Amniotic epithelial cell (primary cell): ENCODE measurements at regions not wholly inside any gene's neighbourhood (a gene's known extent, or its start where the extent isn't known, plus 50 kb on each side); places are given as distances from the start of the nearest gene placed in this dataset.
"Not testable (repeated sequence)": the region's sequence is repeated elsewhere in the genome, so short reads cannot be mapped to it uniquely, and the experiment has no call there.

Experiments used
- DNase-seq: peaks from one replicate; pipeline ENCODE4 v3.0.0-alpha.2; 2010; ENCODE audit warnings: low read depth

DNA sequence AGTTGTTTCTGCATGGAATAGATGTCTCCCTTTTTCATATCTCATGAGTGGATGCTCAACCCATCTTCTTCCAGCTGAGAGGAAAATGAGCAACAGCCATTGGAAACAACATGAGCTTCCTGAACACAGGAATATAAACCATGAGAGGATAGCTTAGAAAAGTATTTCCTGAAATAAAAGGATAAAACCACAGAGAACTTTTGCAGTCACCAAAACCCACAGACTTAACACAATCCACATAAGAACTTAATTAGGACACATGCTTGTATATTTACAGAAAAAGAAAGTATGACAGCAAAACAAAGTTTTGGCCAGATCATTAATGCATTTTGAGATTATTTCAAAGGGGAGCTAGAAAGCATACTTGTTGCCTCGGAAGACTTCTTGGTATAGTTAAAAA is 180.5 kb upstream of the RASGRP1 start:
- DNase-seq, result no peak

DNA sequence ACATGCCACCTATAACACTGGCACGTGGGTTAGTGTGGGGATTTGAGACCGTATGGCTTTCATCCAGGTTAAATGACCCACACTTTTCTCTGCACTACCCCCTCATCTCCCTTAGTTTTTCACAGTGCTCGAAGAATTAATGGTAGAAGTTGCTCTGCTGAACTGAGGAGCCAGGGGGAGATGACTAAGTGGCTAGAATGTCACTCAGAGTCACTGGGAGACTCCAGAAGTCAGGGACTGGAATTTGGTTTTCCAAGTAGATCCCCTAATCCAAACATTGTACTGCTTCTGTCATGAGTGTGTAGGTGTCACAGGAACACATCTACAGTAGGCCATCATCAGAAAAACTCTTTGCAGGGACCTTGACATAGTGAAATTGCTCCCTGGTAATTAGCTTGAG is 181.0 kb upstream of the RASGRP1 start:
- DNase-seq, result no peak

DNA sequence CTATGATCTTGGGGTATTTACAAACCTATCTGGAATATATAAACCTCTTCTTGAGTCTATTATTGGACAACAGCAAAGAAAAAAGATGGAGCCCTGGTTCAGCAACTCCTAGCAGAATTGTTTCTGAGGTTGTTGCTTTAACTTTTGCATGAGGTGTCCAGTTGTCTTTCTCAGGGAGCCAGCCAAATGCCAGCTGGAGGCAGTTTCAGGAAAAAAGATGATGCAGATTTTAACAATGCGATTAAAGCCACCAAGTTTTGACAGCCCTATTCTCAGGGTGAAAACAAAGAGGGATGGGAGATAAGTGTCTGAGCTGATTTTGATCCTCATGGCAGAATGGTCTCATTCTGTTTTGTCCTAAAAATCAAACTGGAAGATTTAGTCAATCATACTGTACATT is 181.6 kb upstream of the RASGRP1 start:
- DNase-seq, result no peak

DNA sequence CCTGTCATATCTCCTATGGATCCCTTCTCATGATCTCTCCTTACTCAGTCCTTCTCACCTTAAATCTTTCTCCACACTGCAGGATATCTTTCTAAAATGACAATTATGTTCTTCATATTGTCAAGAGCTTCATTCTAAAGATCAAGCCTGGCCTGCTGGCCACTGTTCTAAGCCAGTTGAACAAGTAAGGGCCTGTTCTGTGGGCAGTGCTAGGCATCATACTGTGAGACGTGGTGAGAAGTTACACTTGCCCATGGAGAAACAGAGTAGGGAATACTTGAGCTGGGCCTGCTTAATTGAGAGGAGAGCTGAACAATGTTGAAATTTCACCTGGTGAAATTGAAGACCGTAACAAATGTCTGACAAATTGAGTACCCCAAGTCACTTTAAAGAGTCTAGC is 184.1 kb upstream of the RASGRP1 start:
- no peak for DNase-seq

DNA sequence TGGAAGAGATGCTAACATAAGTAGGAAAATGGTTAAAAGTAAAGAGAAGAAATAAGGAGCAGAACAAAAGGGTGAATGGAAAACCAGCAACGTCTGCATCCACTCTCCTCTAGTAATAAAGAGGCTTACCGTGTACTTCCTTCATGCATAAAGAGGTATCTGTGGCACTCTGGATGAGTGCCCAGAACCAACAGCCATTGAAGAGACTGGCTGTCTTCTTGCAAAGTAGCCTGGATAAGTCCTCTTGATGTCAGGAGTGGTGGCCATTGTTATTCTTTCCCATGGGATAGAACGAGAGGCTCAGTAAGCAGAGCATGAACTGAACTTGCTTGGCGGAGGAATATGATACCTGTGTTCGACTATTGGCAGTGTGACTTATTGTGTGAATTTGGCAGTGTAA is 186.2 kb upstream of the RASGRP1 start:
- DNase-seq, result no peak

DNA sequence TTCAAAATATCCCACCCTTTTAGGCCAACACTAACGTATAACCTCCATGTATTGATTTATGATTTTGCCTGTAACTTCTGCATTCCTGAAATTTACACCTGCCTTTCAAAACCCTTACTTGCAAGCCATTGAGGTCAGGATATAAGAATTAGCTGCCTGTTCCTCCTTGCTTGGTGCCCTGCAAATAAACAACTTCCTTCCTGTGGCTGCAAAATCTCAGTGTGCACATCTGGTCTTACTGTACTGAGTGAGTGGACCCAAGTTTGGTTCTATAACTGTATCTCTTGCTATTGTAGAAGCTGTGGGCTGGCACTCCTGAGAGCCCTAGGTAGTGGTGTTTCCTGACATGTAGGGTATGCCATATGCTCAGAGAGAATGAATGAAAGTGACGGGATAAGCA is 191.1 kb upstream of the RASGRP1 start:
- DNase-seq, result no peak

DNA sequence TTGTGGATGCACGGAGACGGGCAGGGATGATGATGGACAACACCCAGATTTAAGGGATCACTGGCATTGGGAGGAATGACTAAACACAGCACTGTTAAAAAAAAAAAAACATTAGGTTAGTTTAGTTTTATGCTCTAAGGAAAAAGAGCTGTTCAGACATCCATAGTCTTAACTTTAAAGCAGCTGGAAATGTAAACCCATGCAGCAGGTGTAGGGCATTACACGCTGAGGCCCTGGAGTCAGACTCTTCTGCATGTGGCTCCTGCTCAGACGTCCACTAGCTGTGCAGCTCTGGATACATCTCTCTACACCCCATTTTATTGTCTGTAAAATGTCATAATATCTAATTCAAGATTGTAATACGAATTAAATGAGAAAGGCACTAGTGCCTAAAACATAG is 191.8 kb upstream of the RASGRP1 start:
- no peak for DNase-seq

DNA sequence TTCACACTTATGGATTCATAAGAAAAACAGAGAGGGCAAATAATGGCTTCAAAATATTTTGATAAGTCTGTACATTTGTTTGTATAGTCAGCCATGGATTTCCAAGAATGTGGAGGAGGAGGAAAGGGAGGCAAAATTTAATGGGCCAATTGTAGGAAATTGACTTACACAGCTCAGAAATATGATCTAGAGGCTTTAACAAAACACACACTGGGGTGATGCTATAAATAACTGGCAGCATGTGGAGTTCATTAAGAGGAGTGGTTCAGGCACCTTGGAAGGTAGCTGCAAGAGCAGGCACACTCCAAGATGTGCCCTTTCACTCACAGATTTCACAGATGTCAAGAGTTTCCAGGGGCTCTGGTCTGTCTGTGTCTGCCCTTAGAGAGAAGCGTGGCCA is 193.4 kb upstream of the RASGRP1 start:
- peak; percentile 15 for DNase-seq

DNA sequence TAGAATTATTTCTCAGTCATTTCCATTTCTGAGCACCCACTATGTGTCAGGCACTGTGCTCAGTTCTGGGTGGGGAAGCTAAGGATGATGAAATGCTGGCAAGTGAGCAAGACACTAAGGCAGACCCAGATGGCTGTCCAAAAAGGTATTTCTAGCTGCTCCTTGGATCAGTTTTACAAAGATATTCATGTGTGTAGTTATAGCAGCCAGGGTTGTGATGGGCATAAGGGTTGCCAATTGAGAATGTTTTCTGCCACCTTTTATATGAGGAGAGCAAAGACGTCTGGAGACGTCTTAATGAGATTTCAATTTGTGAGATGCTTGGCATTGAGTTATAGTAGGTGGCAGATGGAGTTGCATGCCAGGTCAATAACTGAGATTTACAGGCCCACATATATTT is 197.1 kb upstream of the RASGRP1 start:
- DNase-seq, result no peak

DNA sequence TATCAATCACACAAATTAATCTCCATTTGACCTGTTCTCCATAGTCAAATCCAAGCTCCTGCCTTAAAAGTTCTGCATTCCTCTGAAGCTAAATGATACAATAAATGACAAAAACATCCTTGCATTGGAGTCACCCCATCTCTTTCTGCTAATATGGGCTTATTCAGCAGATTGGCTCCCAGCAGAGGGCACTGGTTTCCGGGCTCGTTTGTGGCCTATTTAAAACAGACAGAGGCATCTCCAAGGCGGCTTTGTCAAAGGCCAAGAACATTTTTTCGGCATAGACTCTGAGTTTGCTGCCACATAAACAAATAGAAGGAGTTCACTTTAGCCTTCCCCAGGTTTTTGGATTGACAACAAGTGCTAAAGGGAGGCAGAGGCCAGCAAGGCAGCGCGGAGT is 204.4 kb upstream of the RASGRP1 start:
- DNase-seq, result peak; percentile 19

DNA sequence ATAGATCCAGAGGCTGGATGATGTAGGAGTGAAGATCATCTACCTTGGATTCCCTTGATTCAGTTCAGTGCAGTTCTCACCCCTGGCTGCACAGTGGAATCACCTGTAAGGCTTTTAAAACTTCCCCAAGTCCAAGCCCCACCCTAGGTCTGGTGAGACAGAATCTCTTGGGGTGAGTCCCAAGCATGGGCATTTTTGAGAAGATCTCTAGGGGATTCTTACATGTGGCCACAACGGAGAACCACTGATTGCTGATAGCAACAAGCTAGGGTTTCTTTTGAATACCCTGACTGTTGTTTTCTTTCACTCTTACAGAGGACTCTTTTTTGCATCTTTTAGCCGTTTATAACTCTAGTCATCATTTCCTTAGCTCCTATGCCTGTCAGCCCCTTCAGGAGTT is 204.9 kb upstream of the RASGRP1 start:
- no peak for DNase-seq

DNA sequence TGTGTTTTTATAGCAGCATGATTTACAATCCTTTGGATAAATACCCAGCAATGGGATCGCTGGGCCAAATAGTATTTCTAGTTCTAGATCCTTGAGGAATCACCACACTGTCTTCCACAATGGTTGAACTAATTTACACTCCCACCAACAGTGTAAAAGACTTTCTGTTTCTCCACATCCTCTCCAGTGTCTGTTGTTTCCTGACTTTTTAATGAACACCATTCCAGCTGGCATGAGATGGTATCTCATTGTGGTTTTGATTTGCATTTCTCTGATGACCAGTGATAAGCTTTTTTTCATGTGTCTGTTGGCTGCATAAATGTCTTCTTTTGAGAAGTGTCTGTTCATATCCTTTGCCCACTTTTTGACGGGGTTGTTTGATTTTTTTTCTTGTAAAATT is 209.5 kb upstream of the RASGRP1 start:
- DNase-seq, result not testable (repeated sequence)

DNA sequence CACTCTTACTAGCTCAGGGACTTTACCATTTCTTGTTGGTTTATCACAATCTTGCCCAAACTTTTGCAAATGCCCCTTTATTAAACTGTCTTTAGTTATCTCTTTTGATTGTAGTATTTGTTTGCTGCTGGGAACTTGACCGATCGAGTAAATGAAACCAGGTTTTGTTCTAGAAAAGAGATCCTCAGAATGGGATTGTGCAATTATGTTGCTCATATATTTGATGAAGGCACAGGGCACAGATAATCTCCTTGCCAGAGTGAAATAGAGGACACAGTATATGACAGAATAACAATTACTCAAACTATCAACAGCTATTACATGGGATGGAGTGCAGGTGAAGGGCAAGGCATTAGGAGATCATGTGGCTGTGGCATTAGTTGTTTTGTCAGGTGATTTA is 216.6 kb upstream of the RASGRP1 start:
- DNase-seq, result peak; percentile 60

DNA sequence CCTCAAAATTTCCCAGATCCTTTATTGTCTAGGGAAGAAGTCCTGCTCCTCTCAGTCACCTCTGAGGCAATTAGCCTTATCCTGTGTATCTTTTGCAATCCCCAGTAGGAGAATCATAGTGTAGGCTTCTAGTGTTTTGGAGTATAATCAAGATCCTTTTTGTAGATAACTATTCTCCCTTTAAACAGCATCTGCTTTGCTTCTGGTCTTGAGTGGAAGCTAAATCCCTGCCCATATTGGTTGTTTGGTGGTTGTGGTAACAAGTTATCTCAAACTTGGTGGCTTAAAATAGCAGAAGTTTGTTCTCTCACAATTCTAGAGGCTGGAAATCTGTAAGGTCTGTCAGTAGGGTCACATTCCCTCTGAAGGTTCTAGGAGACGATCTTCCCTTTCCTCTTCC is 217.5 kb upstream of the RASGRP1 start:
- DNase-seq, result peak; percentile 69

DNA sequence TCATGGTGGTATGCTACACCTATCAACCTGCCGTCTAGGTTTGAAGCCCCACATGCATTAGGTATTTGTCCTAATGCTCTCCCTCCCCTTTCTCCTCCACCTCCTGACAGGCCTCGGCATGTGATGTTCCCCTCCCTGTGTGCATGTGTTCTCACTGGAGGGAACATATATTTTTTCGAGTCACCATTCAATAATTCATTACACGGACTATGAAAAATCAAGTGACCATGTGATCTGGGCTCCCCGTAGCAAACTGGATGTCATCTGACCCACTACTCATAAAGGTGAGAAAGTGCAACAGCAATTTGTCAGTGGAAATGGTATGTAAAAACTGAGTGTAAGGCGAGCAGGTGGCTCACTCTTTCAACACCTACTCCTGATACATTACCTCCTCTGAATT is 224.3 kb upstream of the RASGRP1 start:
- DNase-seq, result no peak

DNA sequence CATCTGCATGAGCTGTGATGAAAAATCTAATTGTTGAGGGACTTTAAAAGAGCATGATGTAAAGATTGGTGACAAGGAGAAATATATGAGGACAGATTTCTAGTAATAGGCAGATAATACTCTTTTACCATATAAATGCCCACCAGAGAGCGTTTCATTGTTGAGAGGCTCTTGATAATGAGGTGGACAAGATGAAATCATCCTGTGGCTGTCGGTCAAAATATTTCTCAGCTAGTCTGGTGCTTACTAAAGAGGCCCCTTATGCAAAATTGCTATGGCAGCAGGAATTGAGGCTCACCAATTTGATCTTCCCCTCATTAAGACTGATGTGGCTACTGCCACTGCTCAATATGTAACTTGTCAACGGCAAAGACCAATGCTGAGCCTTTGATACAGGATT is 225.0 kb upstream of the RASGRP1 start:
- no peak for DNase-seq

DNA sequence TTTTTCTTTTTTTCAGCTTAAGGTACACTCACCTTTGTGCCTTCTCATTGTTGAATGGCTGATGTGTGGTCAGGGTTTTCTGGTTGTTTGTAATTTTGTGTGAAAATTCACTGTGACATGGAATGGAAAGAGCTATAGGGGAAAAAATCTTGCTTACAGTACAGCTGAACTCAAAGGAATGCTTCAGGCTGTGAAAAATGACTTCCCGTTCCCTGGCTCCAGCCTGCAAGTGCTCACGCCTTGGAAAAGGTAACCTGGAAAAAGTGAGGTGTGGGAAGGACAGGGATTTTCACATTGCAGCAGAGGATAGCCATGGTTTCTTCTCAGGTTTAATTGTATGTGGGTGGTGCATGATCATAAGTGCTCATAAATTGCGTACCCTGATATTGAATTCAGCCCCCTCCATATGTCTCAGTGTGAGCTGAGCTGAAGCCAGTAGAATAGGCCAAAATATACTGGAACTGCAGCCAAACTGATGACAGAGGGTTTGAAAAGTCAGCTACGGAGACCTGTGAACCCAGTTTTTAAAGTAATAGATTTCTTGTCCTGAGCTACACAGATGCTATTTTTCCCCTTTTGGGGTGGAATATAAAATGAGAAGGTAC is 228.7 kb upstream of the RASGRP1 start:
- no peak for DNase-seq

DNA sequence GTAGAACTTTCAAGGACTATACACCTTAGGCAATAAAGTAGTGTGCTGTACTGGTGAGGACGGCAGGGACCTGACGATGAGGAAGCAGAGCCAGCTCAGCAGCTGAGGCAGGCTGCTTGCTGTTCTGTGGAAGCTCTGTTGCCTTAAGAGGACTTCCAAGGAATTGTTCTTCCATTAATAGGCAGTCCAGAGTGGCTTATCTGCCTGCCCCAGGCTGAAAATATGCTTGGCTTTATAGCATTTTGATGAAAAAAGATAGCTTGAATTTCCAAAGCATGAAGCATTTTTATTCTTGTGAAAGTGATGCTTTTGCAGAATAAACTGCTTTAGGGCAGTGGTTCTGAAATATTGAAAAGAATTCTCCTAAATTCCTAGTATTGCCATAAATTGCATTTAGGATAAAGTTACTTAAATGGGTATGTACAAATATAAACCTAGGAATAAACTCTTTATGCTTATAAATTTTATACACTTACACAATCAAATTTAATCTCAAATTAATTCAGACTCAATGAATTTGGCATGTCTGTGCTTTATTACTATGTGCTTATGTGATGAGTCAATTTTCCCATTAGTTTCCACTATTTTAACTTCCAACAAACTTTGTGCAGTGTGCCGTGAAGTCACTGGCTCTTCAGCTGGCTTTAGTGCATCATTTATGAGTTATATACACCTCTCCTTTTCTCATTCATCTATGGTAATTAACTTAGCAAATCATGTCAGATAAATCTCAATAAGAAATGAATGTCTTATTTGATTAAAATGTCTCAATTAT is 231.0 kb upstream of the RASGRP1 start:
- peak; percentile 24 for DNase-seq

DNA sequence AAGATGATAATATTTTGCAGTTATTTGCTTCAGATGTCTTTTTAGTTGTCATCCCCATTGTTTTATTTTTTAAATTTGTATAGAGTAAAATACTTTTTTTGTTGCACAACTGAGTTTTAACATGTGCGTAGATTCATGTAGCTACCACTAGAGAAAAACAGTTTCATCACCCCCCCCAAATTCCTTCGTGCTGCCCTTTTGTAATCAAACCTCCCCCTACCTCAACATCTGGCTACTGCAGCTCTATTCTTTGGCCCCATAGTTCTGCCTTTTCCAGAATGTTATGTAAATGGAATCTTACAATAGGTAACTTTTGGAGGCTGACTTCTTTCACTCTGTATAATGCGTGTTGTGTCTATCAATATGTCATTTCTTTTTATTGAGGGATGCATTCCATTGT is 232.0 kb upstream of the RASGRP1 start:
- DNase-seq, result no peak

DNA sequence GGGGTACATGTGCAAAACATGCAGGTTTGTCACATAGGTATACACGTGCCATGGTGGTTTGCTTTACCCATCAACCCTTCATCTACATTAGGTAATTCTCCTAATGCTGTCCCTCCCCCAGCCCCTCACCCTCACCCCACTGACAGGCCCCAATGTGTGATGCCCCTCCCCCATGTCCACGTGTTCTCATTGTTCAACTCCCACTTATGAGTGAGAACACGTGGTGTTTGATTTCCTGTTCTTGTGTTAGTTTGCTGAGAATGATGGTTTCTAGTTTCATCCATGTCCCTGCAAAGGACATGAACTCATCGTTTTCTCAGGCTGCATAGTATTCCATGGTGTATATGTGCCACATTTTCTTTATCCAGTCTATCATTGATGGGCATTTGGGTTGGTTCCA is 232.9 kb upstream of the RASGRP1 start:
- not testable (repeated sequence) for DNase-seq

DNA sequence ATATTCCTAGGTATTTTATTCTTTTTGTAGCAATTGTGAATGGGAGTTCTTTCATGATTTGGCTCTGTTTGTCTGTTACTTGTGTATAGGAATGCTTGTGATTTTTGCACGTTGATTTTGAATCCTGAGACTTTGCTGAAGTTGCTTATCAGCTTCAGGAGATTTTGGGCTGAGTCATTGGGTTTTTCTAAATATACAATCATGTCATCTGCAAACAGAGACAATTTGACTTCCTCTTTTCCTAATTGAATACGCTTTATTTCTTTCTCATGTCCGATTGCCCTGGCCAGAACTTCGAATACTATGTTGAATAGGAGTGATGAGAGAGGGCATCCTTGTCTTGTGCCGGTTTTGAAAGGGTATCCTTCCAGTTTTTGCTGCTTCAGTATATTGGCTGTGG is 234.6 kb upstream of the RASGRP1 start:
- DNase-seq, result not testable (repeated sequence)

DNA sequence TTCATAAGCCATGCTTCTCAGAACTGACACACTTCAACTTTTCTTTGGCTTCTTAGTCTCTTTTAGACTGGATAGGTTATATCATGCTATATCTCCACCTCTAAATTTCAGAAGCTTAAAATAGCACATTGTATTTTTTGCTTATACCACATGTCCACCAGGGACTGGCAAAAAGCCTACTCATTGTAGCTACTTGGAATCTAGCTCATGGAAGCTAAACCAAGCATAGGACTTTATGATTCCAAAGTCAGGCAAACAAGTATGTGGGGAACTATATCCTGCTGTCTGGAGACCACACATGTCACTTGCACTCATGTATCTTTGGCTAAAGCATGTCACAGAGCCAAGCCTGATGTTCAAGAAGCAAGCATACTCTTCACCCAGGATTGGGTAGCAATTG is 245.0 kb upstream of the RASGRP1 start:
- DNase-seq, result no peak

DNA sequence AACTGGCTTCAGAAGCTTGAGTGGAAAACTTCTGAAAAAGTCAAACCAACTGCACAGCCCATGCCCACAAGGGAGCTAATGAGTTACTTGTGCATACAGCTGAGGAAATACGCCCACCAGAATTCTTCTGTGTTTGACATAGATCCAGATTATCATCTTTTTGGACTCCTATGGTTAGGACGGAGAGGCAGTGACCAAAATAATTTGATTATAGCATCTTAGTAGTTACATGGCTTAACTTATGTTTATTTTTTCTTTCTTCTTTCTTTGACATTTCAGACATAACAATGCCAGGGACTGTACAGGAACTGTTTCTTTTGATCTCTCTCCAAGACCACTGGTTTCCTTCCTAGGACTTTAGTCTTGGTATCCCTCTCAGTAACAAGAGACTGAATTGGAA is 246.1 kb upstream of the RASGRP1 start:
- no peak for DNase-seq

DNA sequence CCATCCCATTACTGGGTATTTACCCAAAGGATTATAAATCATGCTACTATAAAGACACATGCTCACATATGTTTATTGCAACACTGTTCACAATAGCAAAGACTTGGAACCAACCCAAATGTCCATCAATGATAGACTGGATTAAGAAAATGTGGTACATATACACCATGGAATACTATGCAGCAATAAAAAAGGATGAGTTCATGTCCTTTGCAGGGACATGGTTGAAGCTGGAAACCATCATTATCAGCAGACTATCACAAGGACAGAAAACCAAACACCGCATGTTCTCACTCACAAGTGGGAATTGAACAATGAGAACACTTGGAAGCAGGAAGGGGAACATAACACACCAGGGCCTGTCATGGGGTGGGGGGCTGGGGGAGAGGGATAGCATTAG is 249.6 kb upstream of the RASGRP1 start:
- not testable (repeated sequence) for DNase-seq
